SK-N-SH (cell line): ENCODE measurements at regions not wholly inside any gene's neighbourhood (a gene's known extent, or its start where the extent isn't known, plus 50 kb on each side); places are given as distances from the start of the nearest gene placed in this dataset.

Experiments used
- CTCF ChIA-PET: fragments of 300-600, 350-600 bp; formaldehyde crosslinking; extraction: SDS; loops from one replicate; lab custom pipeline; 2021; lab: Yijun Ruan, JAX
- POLR2A ChIA-PET: fragments of 350-600 bp; sonication (Branson Sonifier 250); formaldehyde crosslinking; extraction: SDS; loops from one replicate; lab custom pipeline; 2020; ENCODE audit warnings: antibody characterized with exemption, inconsistent platforms; lab: Yijun Ruan, JAX
- DNase-seq: peaks from one replicate; pipeline ENCODE4 v3.0.0; 2012
- H2AFZ ChIP-seq: fragments of 200-600 bp; sonication (generic); 2 replicates; pipeline ENCODE4 v1.8.1; 2016; ENCODE audit warnings: antibody characterized with exemption, mild to moderate bottlenecking, low read depth
- H3F3A ChIP-seq: fragments of 200-600 bp; sonication (generic); replicated peaks from 2 replicates; pipeline ENCODE3; 2016; ENCODE audit warnings: antibody characterized with exemption, mild to moderate bottlenecking; ENCODE audit not compliant: insufficient read depth
- H3K27ac ChIP-seq, 2 experiments: fragments of 200-500 bp in 1 of 2; fragments of 200-600 bp in 1 of 2; sonication (Bioruptor generic) in 1 of 2; sonication (generic), shearing (Covaris generic) in 1 of 2; 2 replicates each; pipeline versions ENCODE4 v1.5.1 to v1.6.1; 2014 to 2016; ENCODE audit warnings: low read depth in 2 of 2, inconsistent platforms in 1 of 2, low read length in 1 of 2, mild to moderate bottlenecking in 1 of 2, mixed read lengths in 1 of 2
- H3K27me3 ChIP-seq: fragments of 200-600 bp; sonication (generic), shearing (Covaris generic); 2 replicates; pipeline ENCODE4 v1.6.1; 2016; ENCODE audit warnings: mixed run types; ENCODE audit not compliant: insufficient read depth
- H3K36me3 ChIP-seq, 2 experiments: fragments of 200-500 bp in 1 of 2; fragments of 200-600 bp in 1 of 2; sonication (Bioruptor generic) in 1 of 2; sonication (generic) in 1 of 2; replicated peaks in 1 of 2; 2 replicates each; pipeline versions ENCODE3 to v1.5.1; 2014 to 2016; ENCODE audit warnings: low read length in 1 of 2, mild to moderate bottlenecking in 1 of 2; ENCODE audit not compliant: insufficient read depth in 2 of 2, control insufficient read depth in 1 of 2
- H3K4me1 ChIP-seq, 2 experiments: fragments of 200-500 bp in 1 of 2; fragments of 200-600 bp in 1 of 2; sonication (Bioruptor generic) in 1 of 2; sonication (generic), shearing (Covaris generic) in 1 of 2; 2 replicates each; pipeline versions ENCODE4 v1.5.1 to v1.6.1; 2014 to 2016; ENCODE audit warnings: low read depth in 1 of 2, low read length in 1 of 2, mixed run types in 1 of 2; ENCODE audit not compliant: insufficient read depth in 2 of 2, control insufficient read depth in 1 of 2
- H3K4me2 ChIP-seq: fragments of 200-600 bp; sonication (generic), shearing (Covaris generic); 2 replicates; pipeline ENCODE4 v1.6.1; 2017; ENCODE audit warnings: mixed run types
- H3K4me3 ChIP-seq, 2 experiments: fragments of 200-500 bp in 1 of 2; fragments of 200-600 bp in 1 of 2; sonication (Bioruptor generic) in 1 of 2; sonication (generic), shearing (Covaris generic) in 1 of 2; 2 replicates each; pipeline versions ENCODE4 v1.5.1 to v1.8.1; 2014 to 2016; ENCODE audit warnings: low read depth in 2 of 2, inconsistent platforms in 1 of 2, low read length in 1 of 2, mild to moderate bottlenecking in 1 of 2, mixed read lengths in 1 of 2, moderate library complexity in 1 of 2
- H3K79me2 ChIP-seq: fragments of 200-600 bp; sonication (generic); 2 replicates; pipeline ENCODE4 v1.8.1; 2017; ENCODE audit warnings: mild to moderate bottlenecking; ENCODE audit not compliant: insufficient read depth
- H3K9ac ChIP-seq: fragments of 200-600 bp; sonication (generic); 2 replicates; pipeline ENCODE4 v1.6.1; 2017; ENCODE audit warnings: mixed run types
- H3K9me2 ChIP-seq: fragments of 200-600 bp; sonication (generic); 2 replicates; pipeline ENCODE4 v1.6.1; 2017; ENCODE audit warnings: mixed run types
- H3K9me3 ChIP-seq: fragments of 200-600 bp; sonication (generic); 2 replicates; pipeline ENCODE4 v1.6.1; 2017; ENCODE audit warnings: mixed run types, mild to moderate bottlenecking, moderate library complexity
- H4K20me1 ChIP-seq: fragments of 200-600 bp; sonication (generic); 2 replicates; pipeline ENCODE4 v1.6.1; 2017; ENCODE audit warnings: mild to moderate bottlenecking, mixed run types; ENCODE audit not compliant: insufficient read depth
- CHD2 ChIP-seq: fragments of 150-350 bp; IDR thresholded peaks from 2 replicates; pipeline ENCODE4 v1.6.1; 2018; ENCODE audit warnings: low read length; ENCODE audit not compliant: partially characterized antibody
- EZH2phosphoT487 ChIP-seq: fragments of 200-600 bp; sonication (generic); IDR thresholded peaks from 2 replicates; pipeline ENCODE4 v1.6.1; 2017; ENCODE audit warnings: low read depth, mixed run types, mild to moderate bottlenecking, antibody characterized with exemption, moderate library complexity, borderline replicate concordance
- FOXJ3 ChIP-seq: sonication (generic); formaldehyde crosslinking; IDR thresholded peaks from 2 replicates; pipeline ENCODE4 v1.5.1; 2020; ENCODE audit warnings: mild to moderate bottlenecking, missing genetic modification reagents
- GABPA ChIP-seq: IDR thresholded peaks from 2 replicates; pipeline ENCODE4 v1.4.0; 2012; ENCODE audit warnings: low read depth, mild to moderate bottlenecking
- GATA2 ChIP-seq: sonication (generic); formaldehyde crosslinking; IDR thresholded peaks from 2 replicates; pipeline ENCODE4 v1.5.0; 2020; ENCODE audit warnings: mild to moderate bottlenecking, missing genetic modification reagents
- JUND ChIP-seq: IDR thresholded peaks from 2 replicates; pipeline ENCODE4 v1.4.0; 2012
- MEF2A ChIP-seq: IDR thresholded peaks from 2 replicates; pipeline ENCODE4 v1.4.0; 2012; ENCODE audit warnings: low read depth, borderline replicate concordance
- POLR2AphosphoS5 ChIP-seq: IDR thresholded peaks from 2 replicates; pipeline ENCODE4 v1.6.1; 2012; ENCODE audit warnings: low read depth, low read length
- RAD21 ChIP-seq: IDR thresholded peaks from 2 replicates; pipeline ENCODE4 v1.6.1; 2012; ENCODE audit warnings: mild to moderate bottlenecking, low read length
- SIN3A ChIP-seq: IDR thresholded peaks from 2 replicates; pipeline ENCODE4 v1.6.1; 2012; ENCODE audit warnings: low read depth, mild to moderate bottlenecking, low read length, moderate library complexity, borderline replicate concordance
- SMC3 ChIP-seq: IDR thresholded peaks from 2 replicates; pipeline ENCODE4 v1.6.1; 2012; ENCODE audit warnings: low read depth, low read length, improper control_type of control experiment
- TCF12 ChIP-seq: IDR thresholded peaks from 2 replicates; pipeline ENCODE4 v1.4.0; 2012
- YY1 ChIP-seq: IDR thresholded peaks from 2 replicates; pipeline ENCODE4 v1.4.0; 2012; ENCODE audit warnings: low read depth, mild to moderate bottlenecking
- TF ChIP-seq, protein P1 (sequence below): IDR thresholded peaks from 2 replicates; pipeline ENCODE4 v1.4.0; 2012; ENCODE audit warnings: low read depth
- TF ChIP-seq, protein P2 (sequence below): IDR thresholded peaks from 2 replicates; pipeline ENCODE4 v1.6.1; 2012; ENCODE audit warnings: mild to moderate bottlenecking, low read depth, low read length, moderate library complexity
- TF ChIP-seq, protein P3 (sequence below): IDR thresholded peaks from 2 replicates; pipeline ENCODE4 v1.4.0; 2012; ENCODE audit warnings: low read depth, borderline replicate concordance
- TF ChIP-seq, protein P4 (sequence below): fragments of 200-600 bp; sonication (generic); IDR thresholded peaks from 2 replicates; pipeline ENCODE4 v1.6.1; 2017; ENCODE audit warnings: antibody characterized with exemption, mild to moderate bottlenecking, moderate library complexity
- TF ChIP-seq, protein P5 (sequence below): IDR thresholded peaks from 2 replicates; pipeline ENCODE4 v1.4.0; 2012; ENCODE audit warnings: low read depth, borderline replicate concordance

DNA sequence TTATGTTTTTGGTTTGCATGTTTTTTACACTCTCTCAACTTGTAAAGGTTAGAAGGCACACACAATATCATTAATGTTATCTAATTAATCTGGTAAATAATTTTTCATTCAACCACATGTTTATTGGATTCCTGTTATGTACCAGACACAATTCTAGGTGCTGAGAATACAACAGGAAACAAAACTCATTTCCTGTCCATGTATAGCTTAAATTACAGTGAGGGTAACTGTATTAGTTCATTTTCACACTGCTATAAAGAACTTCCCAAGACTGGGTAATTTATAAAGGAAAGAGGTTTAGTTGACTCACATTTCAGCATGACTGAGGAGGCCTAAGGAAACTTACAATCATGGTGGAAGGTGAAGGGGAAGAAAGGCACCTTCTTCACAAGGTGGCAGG lies 270.5 kb downstream of the TRIB2 start:
- no peak overlapping the region for H3K4me3 ChIP-seq
- ChIA-PET CTCF (interaction anchor here (0.6 to 2.8 kb wide), 5 partner anchors 13 to 309 kb away, joined by 3 to 11 read pairs (median 3); no protein-coding TSS in a partner anchor), POLR2A (no interaction called here)
- no peak overlapping the region for H3K4me2 ChIP-seq
- H3K9me2 ChIP-seq: no peaks in the 10 kb centered on the region
- H3K27ac ChIP-seq: no peak overlapping the region
- H4K20me1 ChIP-seq: no peaks in the 10 kb centered on the region
- no peak overlapping the region for H2AFZ ChIP-seq
- no peak for DNase-seq
- TF ChIP-seq, protein P1, sequence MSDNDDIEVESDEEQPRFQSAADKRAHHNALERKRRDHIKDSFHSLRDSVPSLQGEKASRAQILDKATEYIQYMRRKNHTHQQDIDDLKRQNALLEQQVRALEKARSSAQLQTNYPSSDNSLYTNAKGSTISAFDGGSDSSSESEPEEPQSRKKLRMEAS: no peak
- no peak for TF ChIP-seq POLR2AphosphoS5
- TF ChIP-seq, protein P2, sequence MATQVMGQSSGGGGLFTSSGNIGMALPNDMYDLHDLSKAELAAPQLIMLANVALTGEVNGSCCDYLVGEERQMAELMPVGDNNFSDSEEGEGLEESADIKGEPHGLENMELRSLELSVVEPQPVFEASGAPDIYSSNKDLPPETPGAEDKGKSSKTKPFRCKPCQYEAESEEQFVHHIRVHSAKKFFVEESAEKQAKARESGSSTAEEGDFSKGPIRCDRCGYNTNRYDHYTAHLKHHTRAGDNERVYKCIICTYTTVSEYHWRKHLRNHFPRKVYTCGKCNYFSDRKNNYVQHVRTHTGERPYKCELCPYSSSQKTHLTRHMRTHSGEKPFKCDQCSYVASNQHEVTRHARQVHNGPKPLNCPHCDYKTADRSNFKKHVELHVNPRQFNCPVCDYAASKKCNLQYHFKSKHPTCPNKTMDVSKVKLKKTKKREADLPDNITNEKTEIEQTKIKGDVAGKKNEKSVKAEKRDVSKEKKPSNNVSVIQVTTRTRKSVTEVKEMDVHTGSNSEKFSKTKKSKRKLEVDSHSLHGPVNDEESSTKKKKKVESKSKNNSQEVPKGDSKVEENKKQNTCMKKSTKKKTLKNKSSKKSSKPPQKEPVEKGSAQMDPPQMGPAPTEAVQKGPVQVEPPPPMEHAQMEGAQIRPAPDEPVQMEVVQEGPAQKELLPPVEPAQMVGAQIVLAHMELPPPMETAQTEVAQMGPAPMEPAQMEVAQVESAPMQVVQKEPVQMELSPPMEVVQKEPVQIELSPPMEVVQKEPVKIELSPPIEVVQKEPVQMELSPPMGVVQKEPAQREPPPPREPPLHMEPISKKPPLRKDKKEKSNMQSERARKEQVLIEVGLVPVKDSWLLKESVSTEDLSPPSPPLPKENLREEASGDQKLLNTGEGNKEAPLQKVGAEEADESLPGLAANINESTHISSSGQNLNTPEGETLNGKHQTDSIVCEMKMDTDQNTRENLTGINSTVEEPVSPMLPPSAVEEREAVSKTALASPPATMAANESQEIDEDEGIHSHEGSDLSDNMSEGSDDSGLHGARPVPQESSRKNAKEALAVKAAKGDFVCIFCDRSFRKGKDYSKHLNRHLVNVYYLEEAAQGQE: no peak
- TF ChIP-seq, protein P3, sequence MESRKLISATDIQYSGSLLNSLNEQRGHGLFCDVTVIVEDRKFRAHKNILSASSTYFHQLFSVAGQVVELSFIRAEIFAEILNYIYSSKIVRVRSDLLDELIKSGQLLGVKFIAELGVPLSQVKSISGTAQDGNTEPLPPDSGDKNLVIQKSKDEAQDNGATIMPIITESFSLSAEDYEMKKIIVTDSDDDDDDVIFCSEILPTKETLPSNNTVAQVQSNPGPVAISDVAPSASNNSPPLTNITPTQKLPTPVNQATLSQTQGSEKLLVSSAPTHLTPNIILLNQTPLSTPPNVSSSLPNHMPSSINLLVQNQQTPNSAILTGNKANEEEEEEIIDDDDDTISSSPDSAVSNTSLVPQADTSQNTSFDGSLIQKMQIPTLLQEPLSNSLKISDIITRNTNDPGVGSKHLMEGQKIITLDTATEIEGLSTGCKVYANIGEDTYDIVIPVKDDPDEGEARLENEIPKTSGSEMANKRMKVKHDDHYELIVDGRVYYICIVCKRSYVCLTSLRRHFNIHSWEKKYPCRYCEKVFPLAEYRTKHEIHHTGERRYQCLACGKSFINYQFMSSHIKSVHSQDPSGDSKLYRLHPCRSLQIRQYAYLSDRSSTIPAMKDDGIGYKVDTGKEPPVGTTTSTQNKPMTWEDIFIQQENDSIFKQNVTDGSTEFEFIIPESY: no peak
- TF ChIP-seq SIN3A: no peak
- no peak for TF ChIP-seq EZH2phosphoT487
- TF ChIP-seq GATA2: no peak
- no peak for TF ChIP-seq FOXJ3 (CRISPR knock-in tag)
- no peak for TF ChIP-seq RAD21
- no peak for TF ChIP-seq MEF2A
- no peak for TF ChIP-seq TCF12
- no peak for TF ChIP-seq YY1
- TF ChIP-seq SMC3: no peak
- TF ChIP-seq GABPA: no peak
- TF ChIP-seq CHD2: no peak
- no peak for TF ChIP-seq JUND
- TF ChIP-seq, protein P4, sequence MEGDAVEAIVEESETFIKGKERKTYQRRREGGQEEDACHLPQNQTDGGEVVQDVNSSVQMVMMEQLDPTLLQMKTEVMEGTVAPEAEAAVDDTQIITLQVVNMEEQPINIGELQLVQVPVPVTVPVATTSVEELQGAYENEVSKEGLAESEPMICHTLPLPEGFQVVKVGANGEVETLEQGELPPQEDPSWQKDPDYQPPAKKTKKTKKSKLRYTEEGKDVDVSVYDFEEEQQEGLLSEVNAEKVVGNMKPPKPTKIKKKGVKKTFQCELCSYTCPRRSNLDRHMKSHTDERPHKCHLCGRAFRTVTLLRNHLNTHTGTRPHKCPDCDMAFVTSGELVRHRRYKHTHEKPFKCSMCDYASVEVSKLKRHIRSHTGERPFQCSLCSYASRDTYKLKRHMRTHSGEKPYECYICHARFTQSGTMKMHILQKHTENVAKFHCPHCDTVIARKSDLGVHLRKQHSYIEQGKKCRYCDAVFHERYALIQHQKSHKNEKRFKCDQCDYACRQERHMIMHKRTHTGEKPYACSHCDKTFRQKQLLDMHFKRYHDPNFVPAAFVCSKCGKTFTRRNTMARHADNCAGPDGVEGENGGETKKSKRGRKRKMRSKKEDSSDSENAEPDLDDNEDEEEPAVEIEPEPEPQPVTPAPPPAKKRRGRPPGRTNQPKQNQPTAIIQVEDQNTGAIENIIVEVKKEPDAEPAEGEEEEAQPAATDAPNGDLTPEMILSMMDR: no peak
- TF ChIP-seq, protein P5, sequence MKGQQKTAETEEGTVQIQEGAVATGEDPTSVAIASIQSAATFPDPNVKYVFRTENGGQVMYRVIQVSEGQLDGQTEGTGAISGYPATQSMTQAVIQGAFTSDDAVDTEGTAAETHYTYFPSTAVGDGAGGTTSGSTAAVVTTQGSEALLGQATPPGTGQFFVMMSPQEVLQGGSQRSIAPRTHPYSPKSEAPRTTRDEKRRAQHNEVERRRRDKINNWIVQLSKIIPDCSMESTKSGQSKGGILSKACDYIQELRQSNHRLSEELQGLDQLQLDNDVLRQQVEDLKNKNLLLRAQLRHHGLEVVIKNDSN: no peak
- peaks cover 4% of the 10 kb centered on the region for H3F3A ChIP-seq
- no peaks in the 10 kb centered on the region for H3K79me2 ChIP-seq
- H3K9ac ChIP-seq: no peak overlapping the region
- H3K36me3 ChIP-seq: no peaks in the 10 kb centered on the region
- no peaks in the 10 kb centered on the region for H3K9me3 ChIP-seq
- no peaks in the 10 kb centered on the region for H3K27me3 ChIP-seq
- peaks cover 4 to 5% of the 10 kb centered on the region in 2 experiments; a peak in 3 of 4 replicates for H3K4me1 ChIP-seq
